WTC11 (cell line): ENCODE measurements at regions not wholly inside any gene's neighbourhood (a gene's known extent, or its start where the extent isn't known, plus 50 kb on each side); places are given as distances from the start of the nearest gene placed in this dataset.

ENCODE experiments used
- ATAC-seq: fragments of 200-7000 bp; cut with Tn5 transposase; 2 replicates; pipeline ENCODE4 v1.10.0; 2021; ENCODE audit warnings: mild to moderate bottlenecking, moderate library complexity
- CTCF ChIA-PET: fragments of 300-600 bp; sonication (Branson Sonifier 250); formaldehyde crosslinking; loops from one replicate; lab custom pipeline; 2021; ENCODE audit warnings: antibody characterized with exemption; lab: Charles Lee
- POLR2A ChIA-PET: fragments of 350-600 bp; sonication (Branson Sonifier 250); formaldehyde crosslinking; loops from one replicate; lab custom pipeline; 2021; ENCODE audit warnings: antibody characterized with exemption; lab: Charles Lee
- DNase-seq: peaks from one replicate; pipeline ENCODE4 v3.0.0; 2021; ENCODE audit warnings: low spot score
- H3K27ac Mint-ChIP-seq: 2 replicates; pipeline ENCODE4 v1.8.0; 2021; ENCODE audit warnings: mixed read lengths
- H3K27me3 Mint-ChIP-seq: 2 replicates; pipeline ENCODE4 v1.8.0; 2021; ENCODE audit warnings: low read depth, mild to moderate bottlenecking, moderate library complexity, mixed read lengths
- H3K36me3 Mint-ChIP-seq: 2 replicates; pipeline ENCODE4 v1.8.0; 2021; ENCODE audit warnings: mixed read lengths
- H3K4me1 Mint-ChIP-seq: 2 replicates; pipeline ENCODE4 v1.8.0; 2022; ENCODE audit warnings: mixed read lengths
- H3K4me3 Mint-ChIP-seq: 2 replicates; pipeline ENCODE4 v1.8.0; 2021; ENCODE audit warnings: mild to moderate bottlenecking, moderate library complexity, mixed read lengths
- H3K9me3 Mint-ChIP-seq: 2 replicates; pipeline ENCODE4 v1.8.0; 2021; ENCODE audit warnings: mixed read lengths
- ATF1 ChIP-seq: sonication (generic); formaldehyde crosslinking; IDR thresholded peaks from 2 replicates; pipeline ENCODE4 v1.8.1; 2023; ENCODE audit warnings: mild to moderate bottlenecking, moderate library complexity, missing genetic modification reagents
- ATF2 ChIP-seq: sonication (generic); formaldehyde crosslinking; IDR thresholded peaks from 2 replicates; pipeline ENCODE4 v1.8.1; 2022; ENCODE audit warnings: low read depth, missing genetic modification reagents, borderline replicate concordance
- ATF3 ChIP-seq: sonication (generic); formaldehyde crosslinking; conservative IDR thresholded peaks from 2 replicates; pipeline ENCODE4 v1.8.1; 2022; ENCODE audit warnings: mild to moderate bottlenecking, missing genetic modification reagents
- CBFB ChIP-seq: sonication (generic); formaldehyde crosslinking; IDR thresholded peaks from 2 replicates; pipeline ENCODE4 v1.8.1; 2022; ENCODE audit warnings: mild to moderate bottlenecking, low read depth, missing genetic modification reagents
- CREB1 ChIP-seq: sonication (generic); formaldehyde crosslinking; IDR thresholded peaks from 2 replicates; pipeline ENCODE4 v1.8.0; 2023; ENCODE audit warnings: mild to moderate bottlenecking, missing genetic modification reagents
- E2F4 ChIP-seq: sonication (generic); formaldehyde crosslinking; IDR thresholded peaks from 2 replicates; pipeline ENCODE4 v1.8.1; 2022; ENCODE audit warnings: low read depth, mild to moderate bottlenecking, moderate library complexity, missing genetic modification reagents, borderline replicate concordance
- ERG ChIP-seq: fragments of 250-450 bp; sonication (Bioruptor Pico); IDR thresholded peaks from 2 replicates; pipeline ENCODE4 v1.8.0; 2021; ENCODE audit warnings: mild to moderate bottlenecking
- ESRRA ChIP-seq: sonication (generic); formaldehyde crosslinking; IDR thresholded peaks from 2 replicates; pipeline ENCODE4 v1.8.1; 2022; ENCODE audit warnings: mild to moderate bottlenecking, missing genetic modification reagents, borderline replicate concordance
- GRHL2 ChIP-seq: fragments of 250-450 bp; sonication (Bioruptor Pico); IDR thresholded peaks from 2 replicates; pipeline ENCODE4 v1.8.0; 2022; ENCODE audit warnings: mild to moderate bottlenecking, moderate library complexity; ENCODE audit not compliant: insufficient replicate concordance, severe bottlenecking
- JUN ChIP-seq: sonication (generic); formaldehyde crosslinking; IDR thresholded peaks from 2 replicates; pipeline ENCODE4 v1.8.0; 2023; ENCODE audit warnings: mild to moderate bottlenecking, missing genetic modification reagents
- MLX ChIP-seq: sonication (generic); formaldehyde crosslinking; IDR thresholded peaks from 2 replicates; pipeline ENCODE4 v1.8.1; 2023; ENCODE audit warnings: mild to moderate bottlenecking, missing genetic modification reagents, moderate library complexity
- MYBL2 ChIP-seq: sonication (generic); formaldehyde crosslinking; IDR thresholded peaks from 2 replicates; pipeline ENCODE4 v1.8.1; 2023; ENCODE audit warnings: mild to moderate bottlenecking, moderate library complexity, missing genetic modification reagents
- NFE2L1 ChIP-seq: sonication (generic); formaldehyde crosslinking; IDR thresholded peaks from 2 replicates; pipeline ENCODE4 v1.8.1; 2023; ENCODE audit warnings: missing genetic modification reagents
- NFYB ChIP-seq: sonication (generic); formaldehyde crosslinking; conservative IDR thresholded peaks from 2 replicates; pipeline ENCODE4 v1.8.0; 2022; ENCODE audit warnings: low read depth, missing genetic modification reagents
- SMAD4 ChIP-seq: sonication (generic); formaldehyde crosslinking; IDR thresholded peaks from 2 replicates; pipeline ENCODE4 v1.8.0; 2022; ENCODE audit warnings: mild to moderate bottlenecking, missing genetic modification reagents
- TCF7 ChIP-seq: sonication (generic); formaldehyde crosslinking; IDR thresholded peaks from 2 replicates; pipeline ENCODE4 v1.8.0; 2022; ENCODE audit warnings: mild to moderate bottlenecking, low read depth, missing genetic modification reagents, moderate library complexity
- TEAD1 ChIP-seq: sonication (generic); formaldehyde crosslinking; IDR thresholded peaks from 2 replicates; pipeline ENCODE4 v1.8.0; 2022; ENCODE audit warnings: mild to moderate bottlenecking, missing genetic modification reagents
- TEAD4 ChIP-seq: sonication (generic); formaldehyde crosslinking; IDR thresholded peaks from 2 replicates; pipeline ENCODE4 v1.8.0; 2022; ENCODE audit warnings: mild to moderate bottlenecking, missing genetic modification reagents
- USF2 ChIP-seq: sonication (generic); formaldehyde crosslinking; IDR thresholded peaks from 2 replicates; pipeline ENCODE4 v1.8.1; 2023; ENCODE audit warnings: mild to moderate bottlenecking, missing genetic modification reagents, moderate library complexity
- ZNF121 ChIP-seq: sonication (generic); formaldehyde crosslinking; IDR thresholded peaks from 2 replicates; pipeline ENCODE4 v1.8.0; 2023; ENCODE audit warnings: missing genetic modification reagents
- ZNF138 ChIP-seq: sonication (generic); formaldehyde crosslinking; conservative IDR thresholded peaks from 2 replicates; pipeline ENCODE4 v1.8.1; 2022; ENCODE audit warnings: mild to moderate bottlenecking, moderate library complexity, missing genetic modification reagents
- ZNF425 ChIP-seq: fragments of 250-450 bp; sonication (Bioruptor Pico); conservative IDR thresholded peaks from 2 replicates; pipeline ENCODE4 v1.9.0; 2021; ENCODE audit warnings: mild to moderate bottlenecking
- ZSCAN18 ChIP-seq: fragments of 250-450 bp; sonication (Bioruptor Pico); IDR thresholded peaks from 2 replicates; pipeline ENCODE4 v2.1.2; 2022; ENCODE audit warnings: mild to moderate bottlenecking, moderate library complexity

- TF ChIP-seq USF2 (CRISPR knock-in tag) (no peak), TEAD1 (CRISPR knock-in tag) (no peak)
Observed at GRCh38 chr13:19058566-19058965, 123.1 kb downstream of the TUBA3C start (continued).

- Mint-ChIP-seq H3K27ac (no peak overlapping the region), H3K36me3 (peaks cover 69% of the 10 kb centered on the region), H3K4me1 (no peaks in the 10 kb centered on the region), H3K27me3 (peaks cover 7% of the 10 kb centered on the region), H3K4me3 (no peak overlapping the region), H3K9me3 (peaks cover 53% of the 10 kb centered on the region)
- DNase-seq (no peak), ATAC-seq (no peak)
- TF ChIP-seq JUN (no peak), TEAD4 (no peak), CREB1 (CRISPR knock-in tag) (no peak), GRHL2 (no peak), ZNF425 (CRISPR knock-in tag) (no peak), USF2 (CRISPR knock-in tag) (no peak), TCF7 (CRISPR knock-in tag) (no peak), ZNF121 (no peak), E2F4 (no peak), SMAD4 (CRISPR knock-in tag) (no peak), ESRRA (CRISPR knock-in tag) (no peak), ATF1 (CRISPR knock-in tag) (no peak)
- ChIA-PET CTCF (no interaction called here), POLR2A (no interaction called here)
Observed at GRCh38 chr13:19057588-19058340, 123.9 kb downstream of the TUBA3C start.

GRCh38 chr13:19056984-19057490, 124.6 kb downstream of the TUBA3C start:
- no peak for DNase-seq
- ATAC-seq, result no peak
- Mint-ChIP-seq H3K36me3 (peaks cover 72% of the 10 kb centered on the region), H3K4me3 (no peak overlapping the region), H3K27ac (no peak overlapping the region), H3K4me1 (no peaks in the 10 kb centered on the region), H3K27me3 (peaks cover 12% of the 10 kb centered on the region), H3K9me3 (peaks cover 55% of the 10 kb centered on the region)
- POLR2A ChIA-PET, result no interaction called here
- TF ChIP-seq JUN, result no peak
- TF ChIP-seq ATF3, result no peak
- no peak for TF ChIP-seq ZSCAN18 (CRISPR knock-in tag)
- no peak for TF ChIP-seq ESRRA (CRISPR knock-in tag)
- TF ChIP-seq NFYB, result no peak
- no peak for TF ChIP-seq GRHL2
- TF ChIP-seq MLX (CRISPR knock-in tag), result no peak
- TF ChIP-seq ERG (CRISPR knock-in tag), result no peak
- no peak for TF ChIP-seq CBFB (CRISPR knock-in tag)
- TF ChIP-seq ATF2 (CRISPR knock-in tag), result no peak
- TF ChIP-seq ZNF138, result no peak
- no peak for TF ChIP-seq MYBL2 (CRISPR knock-in tag)
- TF ChIP-seq NFE2L1, result no peak
- CTCF ChIA-PET, result no interaction called here
